G401 (cell line): ENCODE measurements at regions not wholly inside any gene's neighbourhood (a gene's known extent, or its start where the extent isn't known, plus 50 kb on each side); places are given as distances from the start of the nearest gene placed in this dataset.

Experiments used
- DNase-seq: peaks from one replicate; pipeline ENCODE4 v3.0.0-alpha.2; 2015; ENCODE audit warnings: low spot score
- in situ Hi-C: cut with HindIII; loops from 2 replicates; pipeline ENCODE4 v1.10.0; 2016; ENCODE audit warnings: low sequenced_read_pairs, mixed read lengths

DNA sequence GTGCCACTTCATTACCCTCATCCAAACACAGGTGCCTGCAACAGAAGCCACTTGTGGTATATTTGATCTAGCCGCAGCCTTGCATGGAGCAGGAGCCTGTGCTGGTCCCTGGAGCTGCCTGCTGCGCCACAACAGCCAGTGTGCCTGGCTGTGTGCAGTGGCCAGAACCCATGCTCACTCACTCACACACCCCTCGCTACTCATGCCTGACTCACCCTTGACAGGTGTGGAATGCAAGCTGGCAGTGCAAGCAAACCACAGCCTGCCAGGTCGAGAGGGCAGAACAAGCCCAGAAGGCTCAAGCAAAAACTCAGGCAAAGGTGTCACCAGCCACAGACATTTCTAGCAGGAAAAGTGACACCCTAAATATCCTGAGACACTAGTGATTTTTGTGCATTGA lies 1510.9 kb downstream of the KCNT2 start:
- in situ Hi-C loops, result no loop called here
- DNase-seq, result no peak

DNA sequence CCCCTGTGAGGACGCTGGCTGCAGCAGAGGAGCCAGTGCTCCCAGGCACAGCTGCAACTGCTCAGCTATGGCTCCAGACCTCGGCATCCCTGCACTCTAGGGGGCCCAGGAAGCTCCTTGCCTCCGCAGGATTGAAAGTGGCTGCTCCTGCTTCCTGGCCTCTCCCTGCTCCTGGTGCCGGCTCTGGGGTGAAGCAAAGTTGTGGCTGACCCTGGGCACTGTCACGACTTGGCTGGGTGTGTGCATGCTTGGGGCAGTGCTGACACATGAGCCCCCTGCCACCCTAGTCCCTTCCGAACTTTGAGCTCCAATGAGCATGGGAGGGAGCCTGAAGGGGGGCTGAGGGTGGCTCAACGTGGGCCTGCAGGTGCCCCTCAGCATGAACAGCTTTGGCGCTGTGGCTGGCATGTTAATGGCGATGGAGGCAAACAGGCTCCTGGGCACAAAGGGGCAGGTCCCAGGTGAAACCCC lies 1512.2 kb downstream of the KCNT2 start:
- DNase-seq, result no peak
- in situ Hi-C loops, result no loop called here

GRCh38 chr1:195085196-195085595 lies 1523.0 kb downstream of the KCNT2 start:
- DNase-seq, result no peak
- in situ Hi-C loops, result no loop called here

GRCh38 chr1:195082183-195082582 lies 1526.1 kb downstream of the KCNT2 start:
- DNase-seq, result no peak
- in situ Hi-C loops, result no loop called here

DNA sequence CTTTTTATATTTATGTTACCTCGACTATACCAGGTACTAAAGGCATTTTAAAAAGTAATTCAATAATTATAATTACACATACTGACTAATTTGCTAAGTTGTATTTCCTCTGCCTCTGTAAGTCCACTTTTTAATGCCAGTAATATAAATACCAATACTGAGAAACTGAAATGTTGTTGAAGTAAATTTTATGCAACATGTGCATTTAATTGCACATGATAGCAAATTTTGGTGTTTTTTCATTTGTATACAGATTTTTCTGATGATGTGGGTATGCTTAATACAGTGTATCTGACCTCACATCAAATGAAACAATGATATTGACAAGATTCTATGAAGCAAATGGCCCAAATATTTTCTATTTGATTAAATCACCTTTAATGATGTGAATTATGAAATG lies 1531.6 kb downstream of the KCNT2 start:
- in situ Hi-C loops, result no loop called here
- DNase-seq, result no peak

- DNase-seq, result no peak
- in situ Hi-C loops, result no loop called here
These were observed 1532.3 kb downstream of the KCNT2 start for GRCh38 chr1:195075973-195076372.

DNA sequence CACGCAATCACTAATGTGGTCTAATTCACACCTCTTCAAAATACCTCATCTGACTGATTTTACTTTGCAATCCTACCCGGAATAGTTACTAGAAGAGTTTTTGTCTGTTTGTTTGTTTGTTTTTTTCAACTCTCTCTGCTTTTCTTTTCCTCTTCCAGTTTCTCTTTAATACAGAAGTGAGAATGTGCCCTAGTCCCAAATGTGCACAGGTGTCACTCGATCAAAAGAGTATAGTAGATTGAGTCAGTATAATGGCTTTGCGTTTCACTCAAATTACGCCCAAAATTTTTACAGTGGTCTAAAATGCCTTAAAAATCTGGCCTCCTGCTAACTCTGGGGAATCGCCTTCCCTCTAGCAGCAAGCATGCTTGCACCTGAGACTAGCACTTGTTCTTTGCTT lies 1536.8 kb downstream of the KCNT2 start:
- DNase-seq, result no peak
- in situ Hi-C loops, result no loop called here

- no peak for DNase-seq
- in situ Hi-C loops, result no loop called here
These were observed 1542.8 kb downstream of the KCNT2 start for GRCh38 chr1:195065437-195065836.

DNA sequence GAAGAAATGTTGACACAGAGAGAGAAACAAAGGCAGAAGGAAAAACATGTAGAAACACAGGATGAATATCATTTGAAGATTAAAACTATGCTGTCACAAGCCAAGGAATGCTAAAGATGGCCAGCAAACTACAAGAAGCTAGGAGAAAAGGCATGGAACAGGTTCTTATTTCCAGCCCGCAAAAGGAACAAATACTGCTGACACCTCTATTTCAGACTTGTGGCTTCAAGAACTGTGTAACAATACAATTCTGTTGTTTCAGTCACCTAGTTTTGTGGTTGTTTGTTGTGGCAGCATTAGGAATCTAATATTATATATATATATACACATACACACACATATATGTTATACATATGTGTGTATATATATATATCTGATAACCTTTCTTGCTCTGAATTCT lies 1543.9 kb downstream of the KCNT2 start:
- no peak for DNase-seq
- in situ Hi-C loops, result no loop called here

DNA sequence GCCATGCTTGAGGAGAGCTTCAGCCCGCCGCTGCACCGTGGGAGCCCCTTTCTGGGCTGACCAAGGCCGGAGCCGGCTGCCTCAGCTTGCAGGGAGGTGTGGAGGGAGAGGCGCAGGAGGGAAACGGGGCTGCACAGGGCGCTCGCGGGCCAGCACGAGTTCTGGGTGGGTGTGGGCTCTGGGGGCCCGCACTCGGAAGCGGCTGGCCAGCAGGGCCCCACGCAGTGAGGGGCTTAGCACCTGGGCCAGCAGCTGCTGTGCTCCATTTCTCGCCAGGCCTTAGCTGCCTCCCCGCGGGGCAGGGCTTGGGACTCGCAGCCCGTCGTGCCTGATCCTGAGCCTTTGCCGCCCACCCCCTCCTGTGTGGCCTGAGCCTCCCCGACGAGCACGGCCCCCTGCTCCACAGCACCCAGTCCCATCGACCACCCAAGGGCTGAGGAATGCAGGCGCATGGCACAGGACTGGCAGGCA lies 1554.0 kb downstream of the KCNT2 start:
- no peak for DNase-seq
- in situ Hi-C loops, result no loop called here

- in situ Hi-C loops, result no loop called here
- no peak for DNase-seq
These were observed 1554.8 kb downstream of the KCNT2 start for GRCh38 chr1:195053478-195053877.

GRCh38 chr1:195047772-195048171 lies 1560.5 kb downstream of the KCNT2 start:
- in situ Hi-C loops, result no loop called here
- DNase-seq, result no peak

GRCh38 chr1:195045072-195045471 lies 1563.2 kb downstream of the KCNT2 start:
- no peak for DNase-seq
- in situ Hi-C loops, result no loop called here

- DNase-seq, result no peak
- in situ Hi-C loops, result no loop called here
These were observed 1577.4 kb downstream of the KCNT2 start for GRCh38 chr1:195030793-195031192.

GRCh38 chr1:195026792-195027191 lies 1581.4 kb downstream of the KCNT2 start:
- DNase-seq, result no peak
- in situ Hi-C loops, result no loop called here

DNA sequence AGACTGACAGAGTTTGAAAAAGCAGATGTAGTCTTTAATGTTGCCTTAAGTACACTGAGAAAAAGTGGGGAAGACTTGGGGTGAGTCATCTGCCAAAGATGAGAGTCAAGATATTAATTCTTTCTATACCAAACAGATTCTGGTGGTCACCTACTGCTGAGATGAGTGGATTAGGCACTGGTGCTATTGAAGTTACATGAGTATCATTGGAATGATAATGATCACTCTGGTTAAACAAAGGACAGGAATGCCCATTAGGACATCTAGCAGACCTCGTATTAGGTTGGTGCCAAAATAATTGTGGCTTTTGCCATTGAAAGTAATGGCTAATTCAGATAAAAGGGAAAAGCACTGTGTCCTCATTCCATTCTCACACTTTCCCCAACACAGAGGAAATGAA lies 1588.9 kb downstream of the KCNT2 start:
- in situ Hi-C loops, result no loop called here
- DNase-seq, result no peak

DNA sequence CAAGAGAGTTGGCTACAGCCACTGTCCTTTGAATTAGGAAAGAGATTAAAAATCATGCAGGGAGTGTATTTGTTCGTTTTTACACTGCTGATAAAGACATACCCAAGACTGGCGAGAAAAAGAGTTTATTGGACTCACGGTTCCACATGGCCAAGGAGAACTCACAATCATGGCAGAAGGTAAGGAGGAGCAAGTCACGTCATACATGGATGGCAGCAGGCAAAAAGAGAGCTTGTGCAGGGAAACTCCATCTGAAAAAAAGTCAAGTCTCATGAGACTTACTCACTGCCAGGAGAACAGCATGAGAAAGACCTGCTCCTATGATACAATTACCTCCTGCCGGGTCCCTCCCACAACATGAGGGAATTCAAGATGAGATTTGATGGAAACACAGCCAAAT lies 1595.2 kb downstream of the KCNT2 start:
- in situ Hi-C loops, result no loop called here
- no peak for DNase-seq

GRCh38 chr1:195005338-195005737 lies 1602.9 kb downstream of the KCNT2 start:
- in situ Hi-C loops, result no loop called here
- no peak for DNase-seq

DNA sequence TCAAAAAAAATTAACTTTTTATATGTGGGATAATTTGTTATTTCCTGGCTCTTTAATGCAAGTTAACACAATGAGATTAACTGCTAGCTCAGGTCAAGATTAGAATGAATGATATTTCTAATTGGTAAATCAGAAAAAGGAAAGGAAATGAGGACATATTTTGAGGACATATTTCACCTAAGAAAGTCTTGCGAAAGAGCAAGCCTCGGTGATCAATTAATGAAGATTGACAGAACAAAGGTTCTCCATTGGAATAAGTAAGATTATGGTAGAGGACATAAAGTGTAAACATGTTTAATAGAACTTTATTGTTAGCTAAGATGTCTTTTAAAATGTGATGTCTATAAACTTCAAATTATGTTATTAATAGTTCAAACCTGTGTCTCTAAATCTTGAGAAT lies 1617.8 kb downstream of the KCNT2 start:
- in situ Hi-C loops, result no loop called here
- no peak for DNase-seq

- no peak for DNase-seq
- in situ Hi-C loops, result no loop called here
These were observed 1632.3 kb downstream of the KCNT2 start for GRCh38 chr1:194975913-194976312.

DNA sequence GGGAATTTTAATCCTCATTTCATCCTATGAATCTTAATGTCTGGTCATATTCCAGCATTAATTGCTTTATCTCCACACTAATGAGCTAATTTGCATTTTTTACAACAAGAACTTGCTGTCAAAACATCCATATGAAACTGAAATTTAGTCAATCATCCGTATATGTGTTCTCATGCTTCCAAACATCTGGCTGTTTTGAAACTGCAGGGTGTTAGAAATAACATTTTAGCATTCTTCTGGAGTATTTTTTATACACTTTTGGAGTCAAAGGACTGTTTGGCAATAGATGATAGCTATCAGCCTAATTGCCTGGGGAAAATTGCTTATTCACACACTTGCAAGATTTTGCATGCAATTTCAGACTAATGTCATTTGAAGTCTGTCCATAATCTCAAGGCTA lies 1639.3 kb downstream of the KCNT2 start:
- in situ Hi-C loops, result no loop called here
- no peak for DNase-seq

- DNase-seq, result no peak
- in situ Hi-C loops, result no loop called here
These were observed 1648.4 kb downstream of the KCNT2 start for GRCh38 chr1:194959795-194960194.
